Lung (tissue), 11 donors: ENCODE measurements at regions not wholly inside any gene's neighbourhood (a gene's known extent, or its start where the extent isn't known, plus 50 kb on each side); places are given as distances from the start of the nearest gene placed in this dataset.

Experiments used
- ATAC-seq: fragments of 200-7000 bp; cut with Tn5 transposase; one replicate; pipeline ENCODE4 v1.9.1; 2020; ENCODE audit warnings: moderate number of reproducible peaks; ENCODE audit not compliant: insufficient read depth, low FRiP score
- DNase-seq, 3 donors: peaks; one replicate each; pipeline ENCODE4 v3.0.0-alpha.2; 2013 to 2017
- H3K27ac ChIP-seq, 2 donors: one replicate each; pipeline ENCODE4 v1.5.1; 2013; ENCODE audit warnings: mild to moderate bottlenecking in 2 of 2, moderate library complexity in 2 of 2, control low read depth in 1 of 2, inconsistent platforms in 1 of 2, low read depth in 1 of 2, low read length in 1 of 2
- H3K27me3 ChIP-seq, 3 donors: one replicate each; pipeline ENCODE4 v1.5.1; 2013; ENCODE audit warnings: low read length in 2 of 3; ENCODE audit not compliant: control insufficient read depth in 3 of 3, insufficient read depth in 3 of 3
- H3K36me3 ChIP-seq, 4 donors: one replicate each; pipeline ENCODE4 v1.5.1; 2013; ENCODE audit warnings: low read length in 4 of 4, mild to moderate bottlenecking in 1 of 4, moderate library complexity in 1 of 4; ENCODE audit not compliant: control insufficient read depth in 4 of 4, insufficient read depth in 4 of 4
- H3K4me1 ChIP-seq, 5 donors: one replicate each; pipeline ENCODE4 v1.5.1; 2013; ENCODE audit warnings: low read length in 5 of 5, mild to moderate bottlenecking in 2 of 5, moderate library complexity in 1 of 5; ENCODE audit not compliant: control insufficient read depth in 5 of 5, insufficient read depth in 5 of 5
- H3K4me3 ChIP-seq: one replicate; pipeline ENCODE4 v1.5.1; 2013; ENCODE audit warnings: mild to moderate bottlenecking, control low read depth, moderate library complexity
- H3K9ac ChIP-seq, 2 donors: one replicate each; pipeline ENCODE4 v1.5.1; 2013; ENCODE audit warnings: low read length in 2 of 2, control low read depth in 1 of 2; ENCODE audit not compliant: insufficient read depth in 1 of 2
- H3K9me3 ChIP-seq, 4 donors: one replicate each; pipeline ENCODE4 v1.5.1; 2013; ENCODE audit warnings: low read length in 3 of 4, mild to moderate bottlenecking in 1 of 4, moderate library complexity in 1 of 4; ENCODE audit not compliant: control insufficient read depth in 4 of 4, insufficient read depth in 3 of 4
- WGBS, 2 donors: extraction: QIAGEN DNeasy Blood & Tissue Kit; methylation state at CpG; one replicate each; pipeline ENCODE4 v1.1.7; 2013; 5-methylcytosine and 5-hydroxymethylcytosine counted together
- TF ChIP-seq, protein P1 (sequence below): IDR thresholded peaks from 2 replicates; pipeline ENCODE4 v1.5.1; 2012; ENCODE audit warnings: mild to moderate bottlenecking; ENCODE audit errors: control extremely low read depth, extremely low read depth
- donor health status: control.
- donor health status: control.
- donor health status: Bipolar disorder and iron deficiency.
- donor health status: healthy.
- donor health status: DM: yes; HTN: yes; CAD: no.

DNA sequence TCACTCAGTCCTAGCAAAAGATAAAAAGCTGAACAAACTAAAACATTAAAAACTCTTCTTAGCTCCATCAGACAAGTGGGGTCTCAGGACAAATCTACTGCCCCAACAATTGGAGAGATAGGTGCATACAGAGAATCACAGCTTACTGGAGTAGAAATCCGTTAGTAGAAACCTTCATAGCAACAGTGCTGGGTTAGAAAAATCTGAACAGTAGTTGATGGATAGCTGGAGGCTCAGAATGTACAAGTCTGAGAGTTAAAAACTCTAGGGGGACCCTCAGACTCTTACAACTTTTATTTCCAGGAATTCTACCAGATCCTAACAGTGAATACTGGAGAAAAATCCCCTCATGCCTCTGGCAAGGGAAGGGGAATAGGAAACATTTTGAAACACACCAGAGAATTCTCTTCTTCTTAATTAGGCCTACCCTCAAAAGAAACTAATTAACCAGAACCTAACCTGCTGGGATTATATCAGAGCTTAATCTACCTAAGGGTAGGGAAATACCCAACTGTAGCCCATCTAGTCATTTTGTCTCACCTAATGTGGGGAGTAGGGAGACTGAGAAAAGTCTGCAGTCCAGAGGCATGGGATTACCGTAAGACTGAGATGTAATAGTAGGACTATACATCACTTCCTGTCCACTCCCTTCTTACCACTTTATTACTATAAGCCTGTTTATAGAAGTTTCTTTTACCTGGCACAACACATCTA lies 165.0 kb upstream of the CTSO start:
- no peaks in the 10 kb centered on the region for H3K9me3 ChIP-seq
- ATAC-seq (no peak), DNase-seq (no peak)
- H3K4me3 ChIP-seq: no peak overlapping the region
- no peaks in the 10 kb centered on the region for H3K27me3 ChIP-seq
- TF ChIP-seq, protein P1, sequence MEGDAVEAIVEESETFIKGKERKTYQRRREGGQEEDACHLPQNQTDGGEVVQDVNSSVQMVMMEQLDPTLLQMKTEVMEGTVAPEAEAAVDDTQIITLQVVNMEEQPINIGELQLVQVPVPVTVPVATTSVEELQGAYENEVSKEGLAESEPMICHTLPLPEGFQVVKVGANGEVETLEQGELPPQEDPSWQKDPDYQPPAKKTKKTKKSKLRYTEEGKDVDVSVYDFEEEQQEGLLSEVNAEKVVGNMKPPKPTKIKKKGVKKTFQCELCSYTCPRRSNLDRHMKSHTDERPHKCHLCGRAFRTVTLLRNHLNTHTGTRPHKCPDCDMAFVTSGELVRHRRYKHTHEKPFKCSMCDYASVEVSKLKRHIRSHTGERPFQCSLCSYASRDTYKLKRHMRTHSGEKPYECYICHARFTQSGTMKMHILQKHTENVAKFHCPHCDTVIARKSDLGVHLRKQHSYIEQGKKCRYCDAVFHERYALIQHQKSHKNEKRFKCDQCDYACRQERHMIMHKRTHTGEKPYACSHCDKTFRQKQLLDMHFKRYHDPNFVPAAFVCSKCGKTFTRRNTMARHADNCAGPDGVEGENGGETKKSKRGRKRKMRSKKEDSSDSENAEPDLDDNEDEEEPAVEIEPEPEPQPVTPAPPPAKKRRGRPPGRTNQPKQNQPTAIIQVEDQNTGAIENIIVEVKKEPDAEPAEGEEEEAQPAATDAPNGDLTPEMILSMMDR: no peak
- H3K27ac ChIP-seq: no peak overlapping the region
- H3K4me1 ChIP-seq: no peaks in the 10 kb centered on the region
- WGBS, 2 donors: 65 to 81% methylated on average over 2 of the region's 2 CpGs
- H3K36me3 ChIP-seq: no peaks in the 10 kb centered on the region
- no peak overlapping the region for H3K9ac ChIP-seq

DNA sequence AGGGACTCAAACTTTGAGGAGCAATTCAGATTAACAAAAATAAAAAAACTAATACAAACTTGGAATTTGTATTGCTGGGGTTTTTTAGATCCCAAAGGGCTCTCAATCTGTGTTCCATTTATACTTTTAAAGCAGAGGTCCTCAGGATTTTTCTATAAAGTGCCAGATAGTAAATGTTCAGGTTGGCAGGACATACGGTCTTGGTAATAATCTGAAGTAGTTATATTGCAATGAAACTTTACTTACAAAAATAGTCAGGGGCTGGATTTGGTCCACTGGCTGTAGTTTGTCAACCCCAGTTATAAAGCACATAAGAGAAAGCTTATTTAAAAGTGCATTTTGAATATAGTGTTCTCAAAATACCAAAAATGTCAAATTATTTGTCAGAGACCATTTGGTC lies 164.1 kb upstream of the CTSO start:
- WGBS, 2 donors: 40 to 74% methylated on average over 1 of the region's 1 CpG
- ATAC-seq: no peak

DNA sequence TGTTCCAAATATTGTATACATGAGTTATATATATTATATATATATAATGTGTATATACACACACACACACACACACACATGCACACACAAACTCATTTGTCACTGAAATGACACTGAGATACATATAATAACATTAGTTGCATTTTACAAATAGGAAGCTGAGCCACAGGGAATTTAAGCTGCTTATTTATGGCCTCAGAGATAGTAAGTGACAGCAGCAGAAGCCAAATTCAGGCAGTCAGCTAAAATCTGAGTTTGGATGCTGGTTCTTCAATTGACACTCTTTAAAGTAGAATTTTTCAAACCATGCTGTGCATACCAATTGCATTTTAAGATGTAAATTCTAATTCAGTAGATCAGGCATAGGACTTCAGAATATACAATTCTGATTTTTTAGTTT lies 163.3 kb upstream of the CTSO start:
- Histone ChIP-seq H3K27me3 (no peaks in the 10 kb centered on the region), H3K4me3 (no peak overlapping the region), H3K4me1 (no peaks in the 10 kb centered on the region), H3K9me3 (no peaks in the 10 kb centered on the region), H3K27ac (no peak overlapping the region), H3K9ac (no peak overlapping the region), H3K36me3 (no peaks in the 10 kb centered on the region)
- TF ChIP-seq, protein P1: no peak
- ATAC-seq: no peak
- DNase-seq: no peak

More for the DNA sequence above, 164.1 kb upstream of the CTSO start:
- no peaks in the 10 kb centered on the region for H3K4me1 ChIP-seq
- no peaks in the 10 kb centered on the region for H3K36me3 ChIP-seq
- no peaks in the 10 kb centered on the region for H3K27me3 ChIP-seq
- H3K4me3 ChIP-seq: no peak overlapping the region
- TF ChIP-seq, protein P1: no peak
- DNase-seq: no peak
- no peak overlapping the region for H3K9ac ChIP-seq
- H3K27ac ChIP-seq: no peak overlapping the region
- H3K9me3 ChIP-seq: no peaks in the 10 kb centered on the region
